SK-N-SH treated with all-trans-retinoic acid at 6 μM for 48 hours (cell line): ENCODE measurements at regions not wholly inside any gene's neighbourhood (a gene's known extent, or its start where the extent isn't known, plus 50 kb on each side); places are given as distances from the start of the nearest gene placed in this dataset.

Source experiments
- ATAC-seq: fragments of 200-7000 bp; cut with Tn5 transposase; 3 replicates; pipeline ENCODE4 v1.9.1; 2020; ENCODE audit warnings: mild to moderate bottlenecking, moderate library complexity
- ARNTL ChIP-seq: fragments of 450-650 bp; formaldehyde crosslinking; IDR thresholded peaks from 2 replicates; pipeline ENCODE4 v1.5.0; 2020; ENCODE audit warnings: low read depth, mild to moderate bottlenecking, moderate library complexity, borderline replicate concordance
- BACH2 ChIP-seq: fragments of 250-450 bp; sonication (Bioruptor Pico); IDR thresholded peaks from 2 replicates; pipeline ENCODE4 v1.9.0; 2021; ENCODE audit warnings: mild to moderate bottlenecking, borderline replicate concordance
- CSDC2 ChIP-seq: fragments of 250-450 bp; sonication (Bioruptor Pico); IDR thresholded peaks from 2 replicates; pipeline ENCODE4 v1.5.0; 2020; ENCODE audit warnings: mild to moderate bottlenecking, moderate library complexity
- ESRRG ChIP-seq: fragments of 250-450 bp; sonication (Bioruptor Pico); IDR thresholded peaks from 2 replicates; pipeline ENCODE4 v1.6.1; 2021; ENCODE audit warnings: mild to moderate bottlenecking
- GLIS3 ChIP-seq: fragments of 250-450 bp; sonication (Bioruptor Pico); IDR thresholded peaks from 2 replicates; pipeline ENCODE4 v1.5.0; 2020; ENCODE audit warnings: mild to moderate bottlenecking, moderate library complexity
- ISL1 ChIP-seq: fragments of 250-450 bp; sonication (Bioruptor Pico); IDR thresholded peaks from 2 replicates; pipeline ENCODE4 v2.1.2; 2022; ENCODE audit warnings: mild to moderate bottlenecking, moderate library complexity
- OSR1 ChIP-seq: fragments of 250-450 bp; sonication (Bioruptor Pico); IDR thresholded peaks from 2 replicates; pipeline ENCODE4 v1.8.0; 2022; ENCODE audit warnings: moderate library complexity, mild to moderate bottlenecking, inconsistent platforms
- PPARA ChIP-seq: fragments of 250-450 bp; sonication (Bioruptor Pico); IDR thresholded peaks from 2 replicates; pipeline ENCODE4 v1.5.0; 2020; ENCODE audit warnings: mild to moderate bottlenecking, borderline replicate concordance
- RARB ChIP-seq: fragments of 250-450 bp; sonication (Bioruptor Pico); IDR thresholded peaks from 2 replicates; pipeline ENCODE4 v1.8.0; 2021; ENCODE audit warnings: mild to moderate bottlenecking, moderate library complexity
- SNAI2 ChIP-seq: fragments of 250-450 bp; sonication (Bioruptor Pico); IDR thresholded peaks from 2 replicates; pipeline ENCODE4 v1.5.0; 2020; ENCODE audit warnings: mild to moderate bottlenecking, moderate library complexity
- TCF4 ChIP-seq: fragments of 250-450 bp; sonication (Bioruptor Pico); IDR thresholded peaks from 2 replicates; pipeline ENCODE4 v1.8.0; 2021; ENCODE audit warnings: mild to moderate bottlenecking, moderate library complexity, borderline replicate concordance
- ZC3H10 ChIP-seq: fragments of 250-450 bp; sonication (Bioruptor Pico); IDR thresholded peaks from 2 replicates; pipeline ENCODE4 v1.5.1; 2021; ENCODE audit warnings: mild to moderate bottlenecking, moderate library complexity
- ZFP30 ChIP-seq: fragments of 450-650 bp; formaldehyde crosslinking; IDR thresholded peaks from 2 replicates; pipeline ENCODE4 v1.5.0; 2022; ENCODE audit warnings: mild to moderate bottlenecking, moderate library complexity
- ZNF70 ChIP-seq: fragments of 450-650 bp; formaldehyde crosslinking; IDR thresholded peaks from 2 replicates; pipeline ENCODE4 v1.5.0; 2020; ENCODE audit warnings: mild to moderate bottlenecking, moderate library complexity
- ZNF8 ChIP-seq: fragments of 450-650 bp; formaldehyde crosslinking; IDR thresholded peaks from 2 replicates; pipeline ENCODE4 v1.5.0; 2020; ENCODE audit warnings: mild to moderate bottlenecking, moderate library complexity
- TF ChIP-seq, protein P1 (sequence below): fragments of 250-450 bp; sonication (Bioruptor Pico); IDR thresholded peaks from 2 replicates; pipeline ENCODE4 v1.5.0; 2020; ENCODE audit warnings: mild to moderate bottlenecking, moderate library complexity
- TF ChIP-seq, protein P2 (sequence below): fragments of 250-450 bp; sonication (Bioruptor Pico); IDR thresholded peaks from 2 replicates; pipeline ENCODE4 v1.5.1; 2020; ENCODE audit warnings: low read depth, mild to moderate bottlenecking, moderate library complexity
- TF ChIP-seq, protein P3 (sequence below): fragments of 250-450 bp; sonication (Bioruptor Pico); IDR thresholded peaks from 2 replicates; pipeline ENCODE4 v1.8.0; 2020; ENCODE audit warnings: mild to moderate bottlenecking, moderate library complexity, borderline replicate concordance
- TF ChIP-seq, protein P4 (sequence below): fragments of 250-450 bp; sonication (Bioruptor Pico); IDR thresholded peaks from 2 replicates; pipeline ENCODE4 v1.8.0; 2021; ENCODE audit warnings: low read depth, mild to moderate bottlenecking, moderate library complexity, borderline replicate concordance
- TF ChIP-seq, protein P5 (sequence below): fragments of 250-450 bp; sonication (Bioruptor Pico); IDR thresholded peaks from 2 replicates; pipeline ENCODE4 v1.5.1; 2021; ENCODE audit warnings: mild to moderate bottlenecking, moderate library complexity

DNA sequence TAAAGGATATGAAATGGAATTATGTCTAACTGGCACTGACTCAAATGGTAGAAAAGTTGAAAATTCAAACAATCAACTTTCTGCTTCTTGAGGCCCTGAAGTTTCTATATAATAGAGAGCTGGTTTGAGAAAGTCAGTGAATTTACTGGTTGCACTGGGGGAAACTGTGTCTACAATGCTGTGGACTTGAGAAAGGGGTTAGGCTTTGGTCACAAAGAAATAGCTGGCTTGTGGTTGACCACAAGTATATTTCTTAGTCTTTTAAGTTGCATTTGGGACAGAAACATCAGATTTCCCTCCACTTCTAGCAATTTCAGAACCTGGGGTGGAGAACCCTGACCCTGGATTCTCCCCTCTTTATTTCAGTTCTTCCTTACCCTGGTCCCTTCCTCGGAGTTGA, 192.6 kb upstream of the ACTBL2 start:
- no peak for ATAC-seq
- TF ChIP-seq ZNF8 (CRISPR knock-in tag) (no peak), SNAI2 (CRISPR knock-in tag) (no peak), BACH2 (CRISPR knock-in tag) (no peak), PPARA (CRISPR knock-in tag) (no peak), ZNF70 (CRISPR knock-in tag) (no peak), OSR1 (CRISPR knock-in tag) (no peak), ZC3H10 (CRISPR knock-in tag) (no peak), RARB (CRISPR knock-in tag) (no peak), ARNTL (CRISPR knock-in tag) (no peak), ISL1 (CRISPR knock-in tag) (no peak)
- TF ChIP-seq, protein P1, sequence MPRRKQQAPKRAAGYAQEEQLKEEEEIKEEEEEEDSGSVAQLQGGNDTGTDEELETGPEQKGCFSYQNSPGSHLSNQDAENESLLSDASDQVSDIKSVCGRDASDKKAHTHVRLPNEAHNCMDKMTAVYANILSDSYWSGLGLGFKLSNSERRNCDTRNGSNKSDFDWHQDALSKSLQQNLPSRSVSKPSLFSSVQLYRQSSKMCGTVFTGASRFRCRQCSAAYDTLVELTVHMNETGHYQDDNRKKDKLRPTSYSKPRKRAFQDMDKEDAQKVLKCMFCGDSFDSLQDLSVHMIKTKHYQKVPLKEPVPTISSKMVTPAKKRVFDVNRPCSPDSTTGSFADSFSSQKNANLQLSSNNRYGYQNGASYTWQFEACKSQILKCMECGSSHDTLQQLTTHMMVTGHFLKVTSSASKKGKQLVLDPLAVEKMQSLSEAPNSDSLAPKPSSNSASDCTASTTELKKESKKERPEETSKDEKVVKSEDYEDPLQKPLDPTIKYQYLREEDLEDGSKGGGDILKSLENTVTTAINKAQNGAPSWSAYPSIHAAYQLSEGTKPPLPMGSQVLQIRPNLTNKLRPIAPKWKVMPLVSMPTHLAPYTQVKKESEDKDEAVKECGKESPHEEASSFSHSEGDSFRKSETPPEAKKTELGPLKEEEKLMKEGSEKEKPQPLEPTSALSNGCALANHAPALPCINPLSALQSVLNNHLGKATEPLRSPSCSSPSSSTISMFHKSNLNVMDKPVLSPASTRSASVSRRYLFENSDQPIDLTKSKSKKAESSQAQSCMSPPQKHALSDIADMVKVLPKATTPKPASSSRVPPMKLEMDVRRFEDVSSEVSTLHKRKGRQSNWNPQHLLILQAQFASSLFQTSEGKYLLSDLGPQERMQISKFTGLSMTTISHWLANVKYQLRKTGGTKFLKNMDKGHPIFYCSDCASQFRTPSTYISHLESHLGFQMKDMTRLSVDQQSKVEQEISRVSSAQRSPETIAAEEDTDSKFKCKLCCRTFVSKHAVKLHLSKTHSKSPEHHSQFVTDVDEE, result no peak
- TF ChIP-seq, protein P2, sequence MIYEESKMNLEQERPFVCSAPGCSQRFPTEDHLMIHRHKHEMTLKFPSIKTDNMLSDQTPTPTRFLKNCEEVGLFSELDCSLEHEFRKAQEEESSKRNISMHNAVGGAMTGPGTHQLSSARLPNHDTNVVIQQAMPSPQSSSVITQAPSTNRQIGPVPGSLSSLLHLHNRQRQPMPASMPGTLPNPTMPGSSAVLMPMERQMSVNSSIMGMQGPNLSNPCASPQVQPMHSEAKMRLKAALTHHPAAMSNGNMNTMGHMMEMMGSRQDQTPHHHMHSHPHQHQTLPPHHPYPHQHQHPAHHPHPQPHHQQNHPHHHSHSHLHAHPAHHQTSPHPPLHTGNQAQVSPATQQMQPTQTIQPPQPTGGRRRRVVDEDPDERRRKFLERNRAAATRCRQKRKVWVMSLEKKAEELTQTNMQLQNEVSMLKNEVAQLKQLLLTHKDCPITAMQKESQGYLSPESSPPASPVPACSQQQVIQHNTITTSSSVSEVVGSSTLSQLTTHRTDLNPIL (CRISPR knock-in tag), result no peak

DNA sequence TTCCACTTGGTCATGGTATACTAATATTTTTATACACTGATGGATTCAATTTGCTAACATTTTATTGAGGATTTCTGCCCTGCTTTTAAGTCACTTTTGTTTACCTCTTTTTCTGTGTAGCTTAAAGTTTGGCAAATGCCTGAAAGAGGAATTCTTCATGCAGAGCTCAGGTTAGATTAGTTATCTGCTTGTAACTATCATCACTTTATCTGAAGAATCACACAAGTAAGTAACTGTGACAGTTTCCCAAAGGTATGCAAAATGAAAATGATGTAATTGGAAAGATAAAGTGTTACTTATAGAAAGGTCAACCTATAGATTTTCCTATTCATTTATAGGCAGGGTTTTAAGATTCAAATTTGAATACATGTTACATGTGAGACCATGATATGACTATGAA, 188.8 kb upstream of the ACTBL2 start:
- ATAC-seq, result no peak
- no peak for TF ChIP-seq ISL1 (CRISPR knock-in tag)
- no peak for TF ChIP-seq TCF4 (CRISPR knock-in tag)
- TF ChIP-seq ESRRG (CRISPR knock-in tag), result no peak
- no peak for TF ChIP-seq ZNF70 (CRISPR knock-in tag)
- no peak for TF ChIP-seq OSR1 (CRISPR knock-in tag)
- TF ChIP-seq ARNTL (CRISPR knock-in tag), result no peak
- TF ChIP-seq, protein P1, result no peak
- TF ChIP-seq ZNF8 (CRISPR knock-in tag), result no peak
- no peak for TF ChIP-seq RARB (CRISPR knock-in tag)
- TF ChIP-seq SNAI2 (CRISPR knock-in tag), result no peak
- no peak for TF ChIP-seq GLIS3 (CRISPR knock-in tag)
- TF ChIP-seq, protein P3, sequence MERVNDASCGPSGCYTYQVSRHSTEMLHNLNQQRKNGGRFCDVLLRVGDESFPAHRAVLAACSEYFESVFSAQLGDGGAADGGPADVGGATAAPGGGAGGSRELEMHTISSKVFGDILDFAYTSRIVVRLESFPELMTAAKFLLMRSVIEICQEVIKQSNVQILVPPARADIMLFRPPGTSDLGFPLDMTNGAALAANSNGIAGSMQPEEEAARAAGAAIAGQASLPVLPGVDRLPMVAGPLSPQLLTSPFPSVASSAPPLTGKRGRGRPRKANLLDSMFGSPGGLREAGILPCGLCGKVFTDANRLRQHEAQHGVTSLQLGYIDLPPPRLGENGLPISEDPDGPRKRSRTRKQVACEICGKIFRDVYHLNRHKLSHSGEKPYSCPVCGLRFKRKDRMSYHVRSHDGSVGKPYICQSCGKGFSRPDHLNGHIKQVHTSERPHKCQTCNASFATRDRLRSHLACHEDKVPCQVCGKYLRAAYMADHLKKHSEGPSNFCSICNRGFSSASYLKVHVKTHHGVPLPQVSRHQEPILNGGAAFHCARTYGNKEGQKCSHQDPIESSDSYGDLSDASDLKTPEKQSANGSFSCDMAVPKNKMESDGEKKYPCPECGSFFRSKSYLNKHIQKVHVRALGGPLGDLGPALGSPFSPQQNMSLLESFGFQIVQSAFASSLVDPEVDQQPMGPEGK (CRISPR knock-in tag), result no peak
- no peak for TF ChIP-seq BACH2 (CRISPR knock-in tag)
- TF ChIP-seq PPARA (CRISPR knock-in tag), result no peak
- TF ChIP-seq ZC3H10 (CRISPR knock-in tag), result no peak
- TF ChIP-seq, protein P2 (CRISPR knock-in tag), result no peak
- TF ChIP-seq CSDC2, result no peak

DNA sequence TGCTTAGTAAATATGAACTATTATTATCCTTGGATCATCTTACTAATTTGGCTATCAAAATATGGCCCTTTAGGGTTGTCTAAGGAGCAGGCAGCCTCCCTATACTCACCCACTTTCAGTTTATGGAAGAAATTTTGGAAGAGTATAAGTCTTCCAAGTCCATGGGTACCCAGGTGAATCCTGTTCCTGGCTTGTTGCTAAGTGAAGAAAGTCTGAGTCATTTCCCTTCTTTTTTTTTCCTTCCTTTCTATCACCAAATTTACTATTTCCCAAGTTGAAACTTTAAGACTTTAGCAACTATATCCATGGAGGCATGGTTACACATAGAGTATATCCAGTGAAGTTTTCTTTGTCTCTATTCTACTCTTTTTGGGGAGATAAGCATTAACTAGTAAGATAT, 184.0 kb upstream of the ACTBL2 start:
- no peak for TF ChIP-seq ZFP30 (CRISPR knock-in tag)
- TF ChIP-seq, protein P4, sequence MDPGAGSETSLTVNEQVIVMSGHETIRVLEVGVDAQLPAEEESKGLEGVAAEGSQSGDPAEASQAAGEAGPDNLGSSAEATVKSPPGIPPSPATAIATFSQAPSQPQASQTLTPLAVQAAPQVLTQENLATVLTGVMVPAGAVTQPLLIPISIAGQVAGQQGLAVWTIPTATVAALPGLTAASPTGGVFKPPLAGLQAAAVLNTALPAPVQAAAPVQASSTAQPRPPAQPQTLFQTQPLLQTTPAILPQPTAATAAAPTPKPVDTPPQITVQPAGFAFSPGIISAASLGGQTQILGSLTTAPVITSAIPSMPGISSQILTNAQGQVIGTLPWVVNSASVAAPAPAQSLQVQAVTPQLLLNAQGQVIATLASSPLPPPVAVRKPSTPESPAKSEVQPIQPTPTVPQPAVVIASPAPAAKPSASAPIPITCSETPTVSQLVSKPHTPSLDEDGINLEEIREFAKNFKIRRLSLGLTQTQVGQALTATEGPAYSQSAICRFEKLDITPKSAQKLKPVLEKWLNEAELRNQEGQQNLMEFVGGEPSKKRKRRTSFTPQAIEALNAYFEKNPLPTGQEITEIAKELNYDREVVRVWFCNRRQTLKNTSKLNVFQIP, result no peak
- TF ChIP-seq BACH2 (CRISPR knock-in tag), result no peak
- TF ChIP-seq, protein P5, sequence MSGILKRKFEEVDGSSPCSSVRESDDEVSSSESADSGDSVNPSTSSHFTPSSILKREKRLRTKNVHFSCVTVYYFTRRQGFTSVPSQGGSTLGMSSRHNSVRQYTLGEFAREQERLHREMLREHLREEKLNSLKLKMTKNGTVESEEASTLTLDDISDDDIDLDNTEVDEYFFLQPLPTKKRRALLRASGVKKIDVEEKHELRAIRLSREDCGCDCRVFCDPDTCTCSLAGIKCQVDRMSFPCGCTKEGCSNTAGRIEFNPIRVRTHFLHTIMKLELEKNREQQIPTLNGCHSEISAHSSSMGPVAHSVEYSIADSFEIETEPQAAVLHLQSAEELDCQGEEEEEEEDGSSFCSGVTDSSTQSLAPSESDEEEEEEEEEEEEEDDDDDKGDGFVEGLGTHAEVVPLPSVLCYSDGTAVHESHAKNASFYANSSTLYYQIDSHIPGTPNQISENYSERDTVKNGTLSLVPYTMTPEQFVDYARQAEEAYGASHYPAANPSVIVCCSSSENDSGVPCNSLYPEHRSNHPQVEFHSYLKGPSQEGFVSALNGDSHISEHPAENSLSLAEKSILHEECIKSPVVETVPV (CRISPR knock-in tag), result no peak
- TF ChIP-seq, all 23 proteins: peak for 0

More for the DNA sequence above, 184.0 kb upstream of the ACTBL2 start:
- no peak for ATAC-seq
